K562 (cell line): ENCODE measurements at regions not wholly inside any gene's neighbourhood (a gene's known extent, or its start where the extent isn't known, plus 50 kb on each side); places are given as distances from the start of the nearest gene placed in this dataset.
A peak's percentile ranks its signal among the peaks of the same experiment; 100 is the strongest.

ENCODE experiments used
- ATAC-seq: fragments of 200-7000 bp; cut with Tn5 transposase; 3 replicates; pipeline ENCODE4 v1.9.1; 2020; ENCODE audit warnings: moderate library complexity
- BruUV-seq: library from RNA; stranded (reverse); fragments of 400-500 nt; replicated peaks from 2 replicates; lab custom pipeline; 2021; lab: Mats Ljungman, UMichigan
- CTCF ChIA-PET: fragments of 300-600 bp; formaldehyde crosslinking; extraction: SDS; loops from one replicate; lab custom pipeline; 2021; ENCODE audit warnings: low intra/inter-chr PET ratio; lab: Yijun Ruan, JAX
- POLR2A ChIA-PET: fragments of 300-600, 350-650 bp; sonication (Branson Sonifier 250); formaldehyde crosslinking; extraction: SDS; loops from one replicate; lab custom pipeline; 2021; ENCODE audit warnings: antibody characterized with exemption, inconsistent platforms; lab: Yijun Ruan, JAX
- DNase-seq, 4 experiments: peaks; one replicate each; pipeline versions ENCODE4 v3.0.0 to v3.0.0-alpha.2; 2011 to 2018; ENCODE audit warnings: low spot score in 3 of 4, mixed read lengths in 3 of 4; ENCODE audit errors: extremely low read depth in 1 of 4
- FAIRE-seq: peaks from 2 replicates; lab custom pipeline; 2011; peaks lifted over from hg19 to GRCh38; lab: Jason Lieb, UNC
- H2AFZ ChIP-seq: 2 replicates; pipeline ENCODE4 v1.6.0; 2011; ENCODE audit warnings: low read depth, low read length, control low read depth, inconsistent platforms
- H3K27ac ChIP-seq: fragments of 200-600 bp; 3 replicates; pipeline ENCODE4 v1.8.0; 2011; ENCODE audit warnings: low read depth, mild to moderate bottlenecking, control low read depth, inconsistent platforms, low read length, moderate library complexity, mixed read lengths; ENCODE audit errors: extremely low read depth
- H3K27me3 ChIP-seq, 2 experiments: fragments of 300-600 bp in 1 of 2; 2 replicates in 1 of 2; 3 replicates in 1 of 2; pipeline versions ENCODE4 v1.6.0 to v1.8.0; 2011; ENCODE audit warnings: inconsistent platforms in 2 of 2, low read length in 2 of 2, mild to moderate bottlenecking in 1 of 2, mixed read lengths in 1 of 2, moderate library complexity in 1 of 2; ENCODE audit not compliant: control insufficient read depth in 2 of 2, insufficient read depth in 2 of 2
- H3K36me3 ChIP-seq: fragments of 300-600 bp; 3 replicates; pipeline ENCODE4 v1.8.0; 2011; ENCODE audit warnings: mild to moderate bottlenecking, low read length, inconsistent platforms; ENCODE audit not compliant: control insufficient read depth, insufficient read depth
- H3K4me1 ChIP-seq, 2 experiments: fragments of 200-600 bp in 1 of 2; replicated peaks in 1 of 2; 2 replicates in 1 of 2; 3 replicates in 1 of 2; pipeline versions ENCODE4 v1.5.1 to v1.8.0; 2011; ENCODE audit warnings: inconsistent platforms in 2 of 2, low read length in 2 of 2, mild to moderate bottlenecking in 1 of 2, mixed read lengths in 1 of 2, moderate library complexity in 1 of 2; ENCODE audit not compliant: control insufficient read depth in 2 of 2, insufficient read depth in 2 of 2
- H3K4me2 ChIP-seq: 2 replicates; pipeline ENCODE4 v1.6.1; 2011; ENCODE audit warnings: low read length, control low read depth, inconsistent platforms, mixed read lengths; ENCODE audit not compliant: insufficient read depth
- H3K4me3 ChIP-seq: fragments of 200-600 bp; sonication (generic), shearing (Covaris generic); 2 replicates; pipeline ENCODE4 v1.5.1; 2016; ENCODE audit warnings: control low read depth, inconsistent platforms
- H3K79me2 ChIP-seq: fragments of 200-600 bp; 3 replicates; pipeline ENCODE4 v1.8.0; 2011; ENCODE audit warnings: low read length, inconsistent platforms; ENCODE audit not compliant: control insufficient read depth, insufficient read depth
- H3K9ac ChIP-seq, 2 experiments: 2 replicates each; pipeline versions ENCODE4 v1.6.0 to v1.6.1; 2011; ENCODE audit warnings: low read depth in 2 of 2, low read length in 2 of 2, control low read depth in 1 of 2, inconsistent platforms in 1 of 2, mild to moderate bottlenecking in 1 of 2, mixed read lengths in 1 of 2; ENCODE audit not compliant: insufficient read depth in 1 of 2
- H3K9me1 ChIP-seq: one replicate; pipeline ENCODE4 v1.6.0; 2011; ENCODE audit warnings: inconsistent platforms, mild to moderate bottlenecking, low read length, moderate library complexity; ENCODE audit not compliant: control insufficient read depth, insufficient read depth
- H3K9me3 ChIP-seq: replicated peaks from 2 replicates; pipeline ENCODE4 v1.5.1; 2011; ENCODE audit warnings: low read depth, low read length, inconsistent platforms; ENCODE audit not compliant: control insufficient read depth, insufficient read depth
- H4K20me1 ChIP-seq: replicated peaks from 2 replicates; pipeline ENCODE4 v1.6.1; 2011; ENCODE audit warnings: low read length, inconsistent platforms, mixed read lengths; ENCODE audit not compliant: control insufficient read depth, insufficient read depth
- CBFA2T2 ChIP-seq: fragments of 450-650 bp; conservative IDR thresholded peaks from 2 replicates; pipeline ENCODE4 v1.6.1; 2017; ENCODE audit warnings: mild to moderate bottlenecking
- CCNT2 ChIP-seq: IDR thresholded peaks from 2 replicates; pipeline ENCODE4 v1.6.1; 2011; ENCODE audit warnings: borderline replicate concordance, low read depth, mild to moderate bottlenecking, moderate library complexity, mixed read lengths, low read length; ENCODE audit not compliant: insufficient read length; ENCODE audit errors: extremely low read depth
- CREB1 ChIP-seq, 2 experiments: sonication (generic) in 1 of 2; formaldehyde crosslinking in 1 of 2; IDR thresholded peaks; 2 replicates each; pipeline versions ENCODE4 v1.6.1 to v1.8.0; 2012 to 2022; ENCODE audit warnings: inconsistent platforms in 1 of 2, mild to moderate bottlenecking in 1 of 2, missing genetic modification reagents in 1 of 2, moderate library complexity in 1 of 2
- GATA2 ChIP-seq: sonication (generic); formaldehyde crosslinking; IDR thresholded peaks from 2 replicates; pipeline ENCODE4 v1.4.0; 2020; ENCODE audit warnings: mild to moderate bottlenecking, missing genetic modification reagents
- POLR2AphosphoS5 ChIP-seq: IDR thresholded peaks from 2 replicates; pipeline ENCODE4 v1.6.1; 2011; ENCODE audit warnings: mild to moderate bottlenecking, low read depth, low read length, moderate library complexity; ENCODE audit not compliant: control insufficient read depth, insufficient read depth
- RNF219 ChIP-seq: fragments of 250-450 bp; sonication (Bioruptor Pico); IDR thresholded peaks from 2 replicates; pipeline ENCODE4 v1.5.0; 2022; ENCODE audit warnings: mild to moderate bottlenecking
- SMARCE1 ChIP-seq: fragments of 450-650 bp; IDR thresholded peaks from 2 replicates; pipeline ENCODE4 v1.7.1; 2016; ENCODE audit warnings: mild to moderate bottlenecking
- TRIM28 ChIP-seq: fragments of 450-650 bp; IDR thresholded peaks from 2 replicates; pipeline ENCODE4 v1.6.1; 2017
- ZBTB43 ChIP-seq: sonication (generic); formaldehyde crosslinking; IDR thresholded peaks from 2 replicates; pipeline ENCODE4 v1.8.0; 2023; ENCODE audit warnings: mild to moderate bottlenecking, missing genetic modification reagents
- ZNF324 ChIP-seq: fragments of 250-450 bp; sonication (Bioruptor Pico); IDR thresholded peaks from 2 replicates; pipeline ENCODE4 v1.4.0; 2020; ENCODE audit warnings: mild to moderate bottlenecking
- ZNF561 ChIP-seq: fragments of 450-650 bp; formaldehyde crosslinking; conservative IDR thresholded peaks from 2 replicates; pipeline ENCODE4 v1.4.0; 2020; ENCODE audit warnings: mild to moderate bottlenecking, moderate library complexity
- ZNF707 ChIP-seq: fragments of 250-450 bp; sonication (Bioruptor Pico); conservative IDR thresholded peaks from 2 replicates; pipeline ENCODE4 v1.8.0; 2022; ENCODE audit warnings: inconsistent platforms, mild to moderate bottlenecking, moderate library complexity
- ZNF830 ChIP-seq: fragments of 250-450 bp; sonication (Bioruptor Pico); IDR thresholded peaks from 2 replicates; pipeline ENCODE4 v1.5.0; 2021; ENCODE audit warnings: mild to moderate bottlenecking
- WGBS: fragments of 100-300 bp; shearing (Covaris generic); methylation state at CpG from one replicate; pipeline ENCODE4 v1.1.6; 2016; ENCODE audit warnings: low coverage, mixed read lengths; ENCODE audit not compliant: insufficient coverage; ENCODE audit errors: missing lambda C conversion rate; 5-methylcytosine and 5-hydroxymethylcytosine counted together
- in situ Hi-C: fragments of 300-500 bp; cut with MboI; formaldehyde crosslinking; loops from 4 replicates; pipeline ENCODE4 v1.15.0; 2018; ENCODE audit warnings: inconsistent platforms, mixed read lengths
- intact Hi-C: fragments of 100-400 bp; cut with micrococcal nuclease; formaldehyde crosslinking; loops from 2 replicates; pipeline ENCODE4 v1.14.2; 2022
- TF ChIP-seq, protein P1 (sequence below): sonication (generic); formaldehyde crosslinking; IDR thresholded peaks from 2 replicates; pipeline ENCODE4 v1.8.0; 2022; ENCODE audit warnings: missing genetic modification reagents, mild to moderate bottlenecking, moderate library complexity, borderline replicate concordance
- TF ChIP-seq, protein P2 (sequence below): fragments of 250-450 bp; sonication (Bioruptor Pico); IDR thresholded peaks from 2 replicates; pipeline ENCODE4 v1.9.0; 2021; ENCODE audit warnings: mild to moderate bottlenecking

GRCh38 chr2:41932241-41933045 lies 115.4 kb upstream of the PKDCC start (continued):
- TF ChIP-seq POLR2AphosphoS5 (peak; percentile 64; the same call in 1 of the 2 replicates), CBFA2T2 (peak; percentile 82), GATA2 (CRISPR knock-in tag) (peak; percentile 53; the same call in 1 of the 2 replicates), ZNF707 (CRISPR knock-in tag) (no peak), ZNF324 (CRISPR knock-in tag) (no peak), SMARCE1 (no peak), CCNT2 (peak; percentile 20), TRIM28 (no peak)
- TF ChIP-seq, protein P1, sequence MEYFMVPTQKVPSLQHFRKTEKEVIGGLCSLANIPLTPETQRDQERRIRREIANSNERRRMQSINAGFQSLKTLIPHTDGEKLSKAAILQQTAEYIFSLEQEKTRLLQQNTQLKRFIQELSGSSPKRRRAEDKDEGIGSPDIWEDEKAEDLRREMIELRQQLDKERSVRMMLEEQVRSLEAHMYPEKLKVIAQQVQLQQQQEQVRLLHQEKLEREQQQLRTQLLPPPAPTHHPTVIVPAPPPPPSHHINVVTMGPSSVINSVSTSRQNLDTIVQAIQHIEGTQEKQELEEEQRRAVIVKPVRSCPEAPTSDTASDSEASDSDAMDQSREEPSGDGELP (CRISPR knock-in tag): peak; percentile 86; the same call in 1 of the 2 replicates

DNA sequence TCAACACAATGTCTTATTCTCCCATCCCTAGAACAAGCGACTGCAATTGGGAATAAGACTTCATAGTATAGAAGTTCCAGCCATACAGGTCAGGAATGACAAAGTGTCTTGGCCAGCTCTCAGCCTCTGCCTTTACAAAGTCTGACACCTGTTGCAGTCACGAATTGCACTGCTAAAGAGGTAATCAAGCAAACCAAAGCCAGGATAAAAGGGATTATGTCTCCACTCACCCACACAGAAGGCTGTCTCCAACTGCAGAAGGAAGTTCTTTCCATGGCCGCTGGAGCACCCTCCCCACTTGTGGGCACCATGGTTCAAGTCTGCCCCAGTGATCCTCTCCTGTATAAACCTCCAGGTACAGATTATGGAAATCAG lies 114.8 kb upstream of the PKDCC start:
- peaks cover 9 to 35% of the 10 kb centered on the region in 2 experiments; a peak in 3 of 5 replicates for H3K27me3 ChIP-seq
- ChIA-PET CTCF (no interaction called here), POLR2A (interaction anchor here (0.7 kb wide), 1 partner anchor 16 kb away, joined by 3 read pairs; no protein-coding TSS in a partner anchor)
- WGBS: 10% methylated on average over 3 of the region's 3 CpGs
- H3K9ac ChIP-seq: no peak overlapping the region
- FAIRE-seq (no peak), DNase-seq (no peak), ATAC-seq (no peak)
- H3K36me3 ChIP-seq: no peaks in the 10 kb centered on the region
- H3K79me2 ChIP-seq: no peaks in the 10 kb centered on the region
- H3K9me3 ChIP-seq: no peaks in the 10 kb centered on the region
- H3K4me1 ChIP-seq: peaks cover 0 to 20% of the 10 kb centered on the region in 2 experiments; a peak in 3 of 5 replicates
- H3K27ac ChIP-seq: no peak overlapping the region
- in situ Hi-C loops: no loop called here
- no TSS peak for BruUV-seq
- H3K4me2 ChIP-seq: no peak overlapping the region
- H3K9me1 ChIP-seq: no peaks in the 10 kb centered on the region
- H2AFZ ChIP-seq: no peak overlapping the region
- no peaks in the 10 kb centered on the region for H4K20me1 ChIP-seq
- H3K4me3 ChIP-seq: no peak overlapping the region
- intact Hi-C loops: no loop called here
- TF ChIP-seq ZNF561 (CRISPR knock-in tag) (no peak), CREB1 (IDR thresholded peaks at IDR 0.05) (no peak), CREB1 (CRISPR knock-in tag; IDR thresholded peaks at IDR 0.05) (no peak), RNF219 (CRISPR knock-in tag) (no peak), ZBTB43 (CRISPR knock-in tag) (no peak), ZNF830 (CRISPR knock-in tag) (no peak)
- TF ChIP-seq, protein P2, sequence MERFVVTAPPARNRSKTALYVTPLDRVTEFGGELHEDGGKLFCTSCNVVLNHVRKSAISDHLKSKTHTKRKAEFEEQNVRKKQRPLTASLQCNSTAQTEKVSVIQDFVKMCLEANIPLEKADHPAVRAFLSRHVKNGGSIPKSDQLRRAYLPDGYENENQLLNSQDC (CRISPR knock-in tag): no peak
